ENCODE measurements at regions not wholly inside any gene's neighbourhood (a gene's known extent, or its start where the extent isn't known, plus 50 kb on each side); places are given as distances from the start of the nearest gene placed in this dataset.

DNA sequence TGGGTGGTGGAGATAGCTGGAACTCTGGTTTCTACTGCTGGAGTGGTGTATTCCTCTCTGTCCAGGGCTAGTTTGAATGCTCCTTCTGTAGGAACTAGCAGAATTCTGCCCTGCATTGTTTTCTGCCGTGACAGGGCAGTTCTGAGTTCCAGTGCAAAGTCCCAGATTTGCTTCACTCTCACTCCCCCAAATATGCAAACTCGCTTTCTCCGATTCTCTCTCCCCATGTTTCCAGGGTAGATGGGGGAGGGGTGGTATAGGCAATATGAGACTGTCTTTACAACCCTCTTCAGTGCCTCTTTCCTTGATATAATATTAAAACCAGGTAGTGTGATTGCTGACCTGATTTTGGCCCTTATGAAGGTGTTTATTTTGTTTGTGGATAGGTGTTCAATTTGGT, 693.3 kb upstream of the GRM3 start:
- FAIRE-seq (no peak), DNase-seq (ENCODE audit: low read depth in 1 of 2, low spot score in 2 of 2) (no peak)
- H4K20me1 ChIP-seq (replicated peaks in 1 of 2; ENCODE audit: control insufficient read depth in 1 of 2, insufficient read depth in 2 of 2, low read length in 2 of 2), result no peaks in the 10 kb centered on the region
- H4K8ac ChIP-seq (ENCODE audit: extremely low read depth, insufficient read depth, low read length), result no peak overlapping the region
- H3K4me2 ChIP-seq (ENCODE audit: insufficient read depth in 1 of 2, low read depth in 2 of 2, low read length in 2 of 2), result no peak overlapping the region
- no peak overlapping the region for H3K56ac ChIP-seq (replicated peaks; ENCODE audit: insufficient read length, low read depth, low read length)
- no peak overlapping the region for H2AFZ ChIP-seq (ENCODE audit: low read length)
- H3K4me3 ChIP-seq (ENCODE audit: extremely low read depth in 1 of 4, insufficient read depth in 2 of 4, low read depth in 3 of 4, low read length in 4 of 4), result no peak overlapping the region
- H3K79me2 ChIP-seq (ENCODE audit: control insufficient read depth in 1 of 2, insufficient read depth in 2 of 2, low read length in 2 of 2), result no peaks in the 10 kb centered on the region
- H3K9ac ChIP-seq (replicated peaks in 1 of 4; ENCODE audit: extremely low read depth in 1 of 4, low read depth in 3 of 4, low read length in 3 of 4), result no peak overlapping the region
- no peak overlapping the region for H2AK5ac ChIP-seq (ENCODE audit: low read depth, low read length)
- H4K5ac ChIP-seq (ENCODE audit: insufficient read length, low read depth, low read length), result no peak overlapping the region
- no peak overlapping the region for H2BK5ac ChIP-seq (ENCODE audit: low read depth, low read length)
- H2BK120ac ChIP-seq (replicated peaks; ENCODE audit: low read depth, low read length), result no peak overlapping the region
- no peak overlapping the region for H3K27ac ChIP-seq (ENCODE audit: low read depth, low read length)
- ChIA-PET POLR2A (ENCODE audit: partially characterized antibody) (no interaction called here), CTCF (ENCODE audit: partially characterized antibody) (no interaction called here)
- no peak overlapping the region for H4K91ac ChIP-seq (replicated peaks; ENCODE audit: insufficient read length, low read length)
- 85% methylated on average over 3 of the region's 3 CpGs; no CpG with 5 or more reads in 1 of the 2 experiments for WGBS, 2 experiments (ENCODE audit: extremely low coverage in 1 of 2, insufficient coverage in 1 of 2, insufficient read length in 1 of 2, insufficient replicate concordance in 2 of 2, low coverage in 1 of 2, low lambda C conversion rate in 2 of 2, missing lambda C conversion rate in 1 of 2)
- no peak overlapping the region for H2BK15ac ChIP-seq (ENCODE audit: low read length)
- 0 out of 4 replicates have a peak, but pooled peaks cover 0 to 2% of the 10 kb centered on the region in 2 experiments for H3K9me3 ChIP-seq (ENCODE audit: insufficient read depth in 2 of 2, low read depth in 1 of 2, low read length in 1 of 2)
- H3K4me1 ChIP-seq (replicated peaks in 1 of 4; ENCODE audit: control insufficient read depth in 3 of 4, insufficient read depth in 4 of 4, low read length in 3 of 4), result 0 out of 7 replicates have a peak, but pooled peaks cover 0 to 3% (median 0%) of the 10 kb centered on the region in 4 experiments
- no peaks in the 10 kb centered on the region for H3K27me3 ChIP-seq (replicated peaks in 1 of 4; ENCODE audit: control insufficient read depth in 3 of 4, extremely low read depth in 1 of 4, insufficient read depth in 3 of 4, low read length in 3 of 4)
- H2BK12ac ChIP-seq (ENCODE audit: low read depth, low read length), result no peak overlapping the region
- no peak overlapping the region for H3K23ac ChIP-seq (ENCODE audit: insufficient read length)
- H3K23me2 ChIP-seq (ENCODE audit: low read depth, low read length), result no peaks in the 10 kb centered on the region
- no peak overlapping the region for H3K14ac ChIP-seq (ENCODE audit: insufficient read length)
- H3K36me3 ChIP-seq (ENCODE audit: control insufficient read depth in 2 of 4, insufficient read depth in 4 of 4, low read length in 3 of 4), result no peaks in the 10 kb centered on the region
- H3K18ac ChIP-seq (ENCODE audit: extremely low read depth, low read length), result no peak overlapping the region
- H3K4ac ChIP-seq (replicated peaks; ENCODE audit: insufficient read length, low read depth, low read length), result no peak overlapping the region
- H3K79me1 ChIP-seq (ENCODE audit: low read depth, low read length), result no peaks in the 10 kb centered on the region
- H2BK20ac ChIP-seq (ENCODE audit: low read length), result no peak overlapping the region
- TF ChIP-seq HDAC6 (IDR thresholded peaks at IDR 0.05; ENCODE audit: low read depth, low read length), result no peak

Measured in H1 (cell line).